ENCODE measurements at regions not wholly inside any gene's neighbourhood (a gene's known extent, or its start where the extent isn't known, plus 50 kb on each side); places are given as distances from the start of the nearest gene placed in this dataset.

GRCh38 chr2:241924069-241924908, 54.8 kb downstream of the RTP5 start:
- no peak overlapping the region for H3K4me3 ChIP-seq (ENCODE audit: low read depth, low read length)
- ChIA-PET POLR2A (no interaction called here), CTCF (interaction anchor here (0.9 kb wide), 1 partner anchor 27 kb away, joined by 3 read pairs; no protein-coding TSS in a partner anchor)
- DNase-seq (ENCODE audit: low read depth, low spot score) = no peak
- no peak for TF ChIP-seq CTCF (IDR thresholded peaks at IDR 0.05; ENCODE audit: insufficient read depth, low read length, missing control alignments)

- H3K4me3 ChIP-seq (ENCODE audit: low read depth, low read length) = no peak overlapping the region
- no peak for DNase-seq (ENCODE audit: low read depth, low spot score)
- no peak for TF ChIP-seq CTCF (IDR thresholded peaks at IDR 0.05; ENCODE audit: insufficient read depth, low read length, missing control alignments)
- ChIA-PET POLR2A (no interaction called here), CTCF (no interaction called here)
These were observed 55.4 kb downstream of the RTP5 start for GRCh38 chr2:241924909-241925250.

- TF ChIP-seq CTCF (IDR thresholded peaks at IDR 0.05; ENCODE audit: insufficient read depth, low read length, missing control alignments) = no peak
- CTCF ChIA-PET = no interaction called here
- no peak overlapping the region for H3K4me3 ChIP-seq (ENCODE audit: low read depth, low read length)
- POLR2A ChIA-PET = no interaction called here
- DNase-seq (ENCODE audit: low read depth, low spot score) = no peak
These were observed 55.7 kb downstream of the RTP5 start for GRCh38 chr2:241925277-241925676.

GRCh38 chr2:241925821-241926441, 56.4 kb downstream of the RTP5 start:
- H3K4me3 ChIP-seq (ENCODE audit: low read depth, low read length) = no peak overlapping the region
- DNase-seq (ENCODE audit: low read depth, low spot score) = no peak
- TF ChIP-seq CTCF (IDR thresholded peaks at IDR 0.05; ENCODE audit: insufficient read depth, low read length, missing control alignments) = no peak
- CTCF ChIA-PET = interaction anchor here (1.2 kb wide), 1 partner anchor 25 kb away, joined by 3 read pairs; no protein-coding TSS in a partner anchor
- POLR2A ChIA-PET = no interaction called here

- TF ChIP-seq CTCF (IDR thresholded peaks at IDR 0.05; ENCODE audit: insufficient read depth, low read length, missing control alignments) = no peak
- ChIA-PET POLR2A (no interaction called here), CTCF (interaction anchor here (1.2 kb wide), 1 partner anchor 24 kb away, joined by 3 read pairs; no protein-coding TSS in a partner anchor)
- no peak overlapping the region for H3K4me3 ChIP-seq (ENCODE audit: low read depth, low read length)
- DNase-seq (ENCODE audit: low read depth, low spot score) = no peak
These were observed 57.2 kb downstream of the RTP5 start for GRCh38 chr2:241926541-241927311.
